GM12872 (cell line): ENCODE measurements at regions not wholly inside any gene's neighbourhood (a gene's known extent, or its start where the extent isn't known, plus 50 kb on each side); places are given as distances from the start of the nearest gene placed in this dataset.

Experiments
- TF ChIP-seq, protein P1 (sequence below): IDR thresholded peaks from 3 replicates; pipeline ENCODE4 v1.5.1; 2011; ENCODE audit warnings: low read depth, mild to moderate bottlenecking, low read length, moderate library complexity; ENCODE audit not compliant: insufficient read depth

DNA sequence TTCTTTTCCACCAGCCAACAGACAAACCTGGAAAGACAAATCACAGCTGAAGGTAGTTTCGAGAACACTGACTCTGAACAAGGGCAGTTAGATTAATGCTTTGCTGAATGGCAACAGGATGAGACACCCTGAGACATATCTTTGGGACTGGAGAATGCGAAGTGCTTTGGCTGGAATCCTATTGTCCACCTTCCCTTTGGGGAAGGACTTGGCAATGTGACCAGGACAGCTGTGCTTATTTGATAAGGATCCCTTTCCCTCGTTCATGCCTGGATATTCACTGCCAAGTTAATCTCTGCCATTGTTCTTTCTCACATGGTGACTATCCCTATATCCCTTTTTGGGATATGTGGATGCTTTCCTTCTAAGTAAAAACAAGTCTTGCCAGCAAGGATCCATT lies 537.1 kb upstream of the SEL1L start:
- TF ChIP-seq, protein P1, sequence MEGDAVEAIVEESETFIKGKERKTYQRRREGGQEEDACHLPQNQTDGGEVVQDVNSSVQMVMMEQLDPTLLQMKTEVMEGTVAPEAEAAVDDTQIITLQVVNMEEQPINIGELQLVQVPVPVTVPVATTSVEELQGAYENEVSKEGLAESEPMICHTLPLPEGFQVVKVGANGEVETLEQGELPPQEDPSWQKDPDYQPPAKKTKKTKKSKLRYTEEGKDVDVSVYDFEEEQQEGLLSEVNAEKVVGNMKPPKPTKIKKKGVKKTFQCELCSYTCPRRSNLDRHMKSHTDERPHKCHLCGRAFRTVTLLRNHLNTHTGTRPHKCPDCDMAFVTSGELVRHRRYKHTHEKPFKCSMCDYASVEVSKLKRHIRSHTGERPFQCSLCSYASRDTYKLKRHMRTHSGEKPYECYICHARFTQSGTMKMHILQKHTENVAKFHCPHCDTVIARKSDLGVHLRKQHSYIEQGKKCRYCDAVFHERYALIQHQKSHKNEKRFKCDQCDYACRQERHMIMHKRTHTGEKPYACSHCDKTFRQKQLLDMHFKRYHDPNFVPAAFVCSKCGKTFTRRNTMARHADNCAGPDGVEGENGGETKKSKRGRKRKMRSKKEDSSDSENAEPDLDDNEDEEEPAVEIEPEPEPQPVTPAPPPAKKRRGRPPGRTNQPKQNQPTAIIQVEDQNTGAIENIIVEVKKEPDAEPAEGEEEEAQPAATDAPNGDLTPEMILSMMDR = no peak

- TF ChIP-seq, protein P1 = no peak
Observed at GRCh38 chr14:82073547-82073946, 539.9 kb upstream of the SEL1L start.

DNA sequence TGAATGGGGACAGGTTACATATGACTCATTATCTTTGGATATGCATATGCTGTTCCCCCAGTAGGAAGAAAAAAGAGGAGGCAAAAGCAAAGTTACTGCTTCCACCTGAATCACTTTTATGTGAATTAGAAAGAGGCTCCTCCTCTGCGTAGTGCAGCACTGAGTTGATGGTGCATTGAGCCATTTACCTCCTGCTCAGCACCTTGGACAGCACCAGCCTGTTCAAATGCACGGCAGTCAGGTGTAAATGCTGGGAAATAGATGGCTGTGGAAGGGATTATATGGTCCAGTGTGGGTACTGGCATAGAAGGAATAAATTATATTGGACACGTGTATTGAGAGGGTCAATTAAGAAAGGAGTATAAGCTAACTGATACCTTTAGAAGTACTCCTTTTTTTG lies 541.9 kb upstream of the SEL1L start:
- TF ChIP-seq, protein P1 = no peak

- TF ChIP-seq, protein P1 = no peak
Observed at GRCh38 chr14:82079553-82079952, 545.9 kb upstream of the SEL1L start.

- TF ChIP-seq, protein P1 = no peak
Observed at GRCh38 chr14:82080370-82080769, 546.7 kb upstream of the SEL1L start.

GRCh38 chr14:82084813-82085212 lies 551.2 kb upstream of the SEL1L start:
- TF ChIP-seq, protein P1 = no peak

- TF ChIP-seq, protein P1 = no peak
Observed at GRCh38 chr14:82091097-82091496, 557.4 kb upstream of the SEL1L start.
